GM06990 (cell line): ENCODE measurements at regions not wholly inside any gene's neighbourhood (a gene's known extent, or its start where the extent isn't known, plus 50 kb on each side); places are given as distances from the start of the nearest gene placed in this dataset.

Experiments
- DNase-seq: peaks from one replicate; pipeline ENCODE4 v3.0.0-alpha.2; 2011; ENCODE audit not compliant: insufficient read length; ENCODE audit errors: extremely low read depth
- H3K27me3 ChIP-seq: replicated peaks from 2 replicates; pipeline ENCODE4 v1.6.0; 2011; ENCODE audit warnings: low read length; ENCODE audit not compliant: control insufficient read depth, insufficient read depth
- H3K36me3 ChIP-seq: 2 replicates; pipeline ENCODE4 v1.5.1; 2011; ENCODE audit warnings: low read length; ENCODE audit not compliant: control insufficient read depth, insufficient read depth
- H3K4me3 ChIP-seq: replicated peaks from 2 replicates; pipeline ENCODE4 v1.5.1; 2011; ENCODE audit warnings: low read depth, mild to moderate bottlenecking, control low read depth, low read length
- TF ChIP-seq, protein P1 (sequence below): IDR thresholded peaks from 2 replicates; pipeline ENCODE4 v1.5.1; 2011; ENCODE audit warnings: low read length, control low read depth, mild to moderate bottlenecking, inconsistent platforms; ENCODE audit not compliant: insufficient read depth, poor library complexity, severe bottlenecking

GRCh38 chr2:129752686-129753085 lies 226.8 kb upstream of the RAB6C start:
- no peak overlapping the region for H3K4me3 ChIP-seq
- TF ChIP-seq, protein P1, sequence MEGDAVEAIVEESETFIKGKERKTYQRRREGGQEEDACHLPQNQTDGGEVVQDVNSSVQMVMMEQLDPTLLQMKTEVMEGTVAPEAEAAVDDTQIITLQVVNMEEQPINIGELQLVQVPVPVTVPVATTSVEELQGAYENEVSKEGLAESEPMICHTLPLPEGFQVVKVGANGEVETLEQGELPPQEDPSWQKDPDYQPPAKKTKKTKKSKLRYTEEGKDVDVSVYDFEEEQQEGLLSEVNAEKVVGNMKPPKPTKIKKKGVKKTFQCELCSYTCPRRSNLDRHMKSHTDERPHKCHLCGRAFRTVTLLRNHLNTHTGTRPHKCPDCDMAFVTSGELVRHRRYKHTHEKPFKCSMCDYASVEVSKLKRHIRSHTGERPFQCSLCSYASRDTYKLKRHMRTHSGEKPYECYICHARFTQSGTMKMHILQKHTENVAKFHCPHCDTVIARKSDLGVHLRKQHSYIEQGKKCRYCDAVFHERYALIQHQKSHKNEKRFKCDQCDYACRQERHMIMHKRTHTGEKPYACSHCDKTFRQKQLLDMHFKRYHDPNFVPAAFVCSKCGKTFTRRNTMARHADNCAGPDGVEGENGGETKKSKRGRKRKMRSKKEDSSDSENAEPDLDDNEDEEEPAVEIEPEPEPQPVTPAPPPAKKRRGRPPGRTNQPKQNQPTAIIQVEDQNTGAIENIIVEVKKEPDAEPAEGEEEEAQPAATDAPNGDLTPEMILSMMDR, result no peak
- H3K27me3 ChIP-seq, result no peaks in the 10 kb centered on the region; the same call in none of the 2 replicates

DNA sequence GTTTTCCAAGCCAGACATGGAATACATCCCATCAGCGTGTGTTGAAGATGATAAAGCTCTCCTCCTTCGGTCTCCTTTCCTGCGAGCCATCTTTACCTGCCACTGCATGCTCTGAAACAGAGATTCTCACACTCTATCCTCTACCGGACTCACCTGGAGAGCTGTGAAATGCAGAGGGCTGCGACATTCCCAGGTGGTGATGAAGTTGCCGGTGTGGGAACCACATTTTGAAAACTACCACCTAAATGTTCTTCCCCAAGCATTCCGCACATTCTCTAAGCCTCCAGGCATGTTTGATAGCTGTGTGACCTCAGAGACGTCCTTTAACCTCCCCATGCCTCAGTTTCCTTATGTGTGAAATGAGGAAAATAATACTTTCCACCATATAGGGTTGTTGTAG lies 226.2 kb upstream of the RAB6C start:
- no peak for DNase-seq
- no peak overlapping the region for H3K4me3 ChIP-seq
- no peaks in the 10 kb centered on the region; the same call in none of the 2 replicates for H3K27me3 ChIP-seq
- TF ChIP-seq, protein P1, result no peak
- no peaks in the 10 kb centered on the region for H3K36me3 ChIP-seq

More at GRCh38 chr2:129752686-129753085, 226.8 kb upstream of the RAB6C start:
- no peak for DNase-seq
- no peaks in the 10 kb centered on the region for H3K36me3 ChIP-seq

GRCh38 chr2:129754421-129754820 lies 225.0 kb upstream of the RAB6C start:
- DNase-seq, result no peak
- no peaks in the 10 kb centered on the region; the same call in none of the 2 replicates for H3K27me3 ChIP-seq
- H3K4me3 ChIP-seq, result no peak overlapping the region
- TF ChIP-seq, protein P1, result no peak
- H3K36me3 ChIP-seq, result no peaks in the 10 kb centered on the region

GRCh38 chr2:129754831-129755230 lies 224.6 kb upstream of the RAB6C start:
- DNase-seq, result no peak
- Histone ChIP-seq H3K4me3 (no peak overlapping the region), H3K27me3 (no peaks in the 10 kb centered on the region; the same call in none of the 2 replicates), H3K36me3 (no peaks in the 10 kb centered on the region)
- TF ChIP-seq, protein P1, result no peak

- no peaks in the 10 kb centered on the region; the same call in none of the 2 replicates for H3K27me3 ChIP-seq
- no peak overlapping the region for H3K4me3 ChIP-seq
- TF ChIP-seq, protein P1, result no peak
- H3K36me3 ChIP-seq, result no peaks in the 10 kb centered on the region
- DNase-seq, result no peak
Observed at GRCh38 chr2:129755786-129756185, 223.7 kb upstream of the RAB6C start.

DNA sequence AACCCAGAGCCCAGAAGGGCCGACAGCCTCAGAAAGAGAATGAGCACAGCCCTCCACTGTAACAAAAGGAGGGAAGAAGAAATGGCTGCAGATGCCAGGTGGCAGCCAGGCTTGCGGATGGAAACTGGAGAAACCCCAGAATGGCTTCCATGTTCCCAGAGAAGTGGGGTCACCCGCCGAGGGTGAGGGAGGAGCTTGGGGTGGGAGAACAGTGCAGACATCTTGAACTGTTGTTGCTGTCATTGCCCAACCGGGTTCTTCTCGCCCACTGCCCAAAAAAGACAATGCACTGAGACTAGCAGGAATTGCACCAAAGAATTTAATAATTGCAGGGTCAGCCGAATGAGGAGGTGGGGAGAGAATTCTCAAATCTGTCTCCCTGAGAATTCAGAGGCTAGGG lies 223.2 kb upstream of the RAB6C start:
- H3K4me3 ChIP-seq, result no peak overlapping the region
- H3K36me3 ChIP-seq, result no peaks in the 10 kb centered on the region
- no peaks in the 10 kb centered on the region; the same call in none of the 2 replicates for H3K27me3 ChIP-seq
- DNase-seq, result no peak
- TF ChIP-seq, protein P1, result no peak
